ENCODE measurements at regions not wholly inside any gene's neighbourhood (a gene's known extent, or its start where the extent isn't known, plus 50 kb on each side); places are given as distances from the start of the nearest gene placed in this dataset.

GRCh38 chr4:188623314-188623854 is 484.1 kb downstream of the TRIML1 start:
- no peak overlapping the region for H3K14ac ChIP-seq (ENCODE audit: low read length)
- H2BK5ac ChIP-seq (ENCODE audit: low read length), result no peak overlapping the region
- no peak overlapping the region for H3K4me3 ChIP-seq (ENCODE audit: low read length in 2 of 2)
- H2AK5ac ChIP-seq (ENCODE audit: low read depth, low read length), result no peak overlapping the region
- H2BK120ac ChIP-seq (ENCODE audit: low read depth, low read length), result no peak overlapping the region
- H2BK15ac ChIP-seq (ENCODE audit: low read length), result no peak overlapping the region
- H3K4ac ChIP-seq (ENCODE audit: low read length), result no peak overlapping the region
- H2BK12ac ChIP-seq (ENCODE audit: low read length), result no peak overlapping the region
- no CpG with 5 or more reads among the region's 4 CpGs for WGBS, 2 donors (ENCODE audit: extremely low coverage in 2 of 2, insufficient read length in 2 of 2, insufficient replicate concordance in 1 of 2)
- H4K91ac ChIP-seq (ENCODE audit: low read depth, low read length, poor library complexity), result no peak overlapping the region
- no peak overlapping the region for H4K8ac ChIP-seq (ENCODE audit: low read depth, low read length)
- no peaks in the 10 kb centered on the region for H3K9me3 ChIP-seq (replicated peaks in 1 of 2; ENCODE audit: control insufficient read depth in 2 of 2, insufficient read depth in 1 of 2, low read depth in 1 of 2, low read length in 2 of 2)
- no peaks in the 10 kb centered on the region for H3K4me1 ChIP-seq (ENCODE audit: control insufficient read depth in 2 of 2, insufficient read depth in 1 of 2, low read depth in 1 of 2, low read length in 2 of 2)
- no peaks in the 10 kb centered on the region for H3K27me3 ChIP-seq (ENCODE audit: control insufficient read depth in 3 of 3, insufficient read depth in 3 of 3, low read depth in 1 of 3, low read length in 3 of 3)
- H3K36me3 ChIP-seq (replicated peaks in 1 of 2; ENCODE audit: control insufficient read depth in 2 of 2, insufficient read depth in 2 of 2, low read length in 2 of 2), result no peaks in the 10 kb centered on the region
- H2AFZ ChIP-seq (ENCODE audit: low read length), result no peak overlapping the region
- no peak overlapping the region for H3K27ac ChIP-seq (replicated peaks; ENCODE audit: low read length)
- no peak overlapping the region for H3K18ac ChIP-seq (ENCODE audit: low read length)
- H3K23ac ChIP-seq (ENCODE audit: low read depth, low read length, poor library complexity), result no peak overlapping the region
- H3K79me1 ChIP-seq (ENCODE audit: low read depth, low read length), result no peaks in the 10 kb centered on the region
- no peak overlapping the region for H3K9ac ChIP-seq (ENCODE audit: low read depth, low read length, poor library complexity)
- H3K4me2 ChIP-seq (ENCODE audit: insufficient read depth, low read length, poor library complexity, severe bottlenecking), result no peak overlapping the region
- no peak for DNase-seq (ENCODE audit: low spot score)

- Histone ChIP-seq H2BK5ac (ENCODE audit: low read length) (no peak overlapping the region), H3K18ac (ENCODE audit: low read length) (no peak overlapping the region), H3K27ac (replicated peaks; ENCODE audit: low read length) (no peak overlapping the region), H2AK5ac (ENCODE audit: low read depth, low read length) (no peak overlapping the region), H3K9me3 (replicated peaks in 1 of 2; ENCODE audit: control insufficient read depth in 2 of 2, insufficient read depth in 1 of 2, low read depth in 1 of 2, low read length in 2 of 2) (no peaks in the 10 kb centered on the region), H2BK12ac (ENCODE audit: low read length) (no peak overlapping the region), H2AFZ (ENCODE audit: low read length) (no peak overlapping the region), H4K8ac (ENCODE audit: low read depth, low read length) (no peak overlapping the region), H3K4me1 (ENCODE audit: control insufficient read depth in 2 of 2, insufficient read depth in 1 of 2, low read depth in 1 of 2, low read length in 2 of 2) (no peaks in the 10 kb centered on the region), H2BK120ac (ENCODE audit: low read depth, low read length) (no peak overlapping the region), H3K9ac (ENCODE audit: low read depth, low read length, poor library complexity) (no peak overlapping the region), H3K4me2 (ENCODE audit: insufficient read depth, low read length, poor library complexity, severe bottlenecking) (no peak overlapping the region), H3K27me3 (ENCODE audit: control insufficient read depth in 3 of 3, insufficient read depth in 3 of 3, low read depth in 1 of 3, low read length in 3 of 3) (no peaks in the 10 kb centered on the region), H2BK15ac (ENCODE audit: low read length) (no peak overlapping the region), H3K79me1 (ENCODE audit: low read depth, low read length) (no peaks in the 10 kb centered on the region), H3K23ac (ENCODE audit: low read depth, low read length, poor library complexity) (no peak overlapping the region), H3K36me3 (replicated peaks in 1 of 2; ENCODE audit: control insufficient read depth in 2 of 2, insufficient read depth in 2 of 2, low read length in 2 of 2) (no peaks in the 10 kb centered on the region), H4K91ac (ENCODE audit: low read depth, low read length, poor library complexity) (no peak overlapping the region), H3K14ac (ENCODE audit: low read length) (no peak overlapping the region), H3K4me3 (ENCODE audit: low read length in 2 of 2) (no peak overlapping the region), H3K4ac (ENCODE audit: low read length) (no peak overlapping the region)
- WGBS, 2 donors (ENCODE audit: extremely low coverage in 2 of 2, insufficient read length in 2 of 2, insufficient replicate concordance in 1 of 2), result no CpG with 5 or more reads among the region's 4 CpGs
- no peak for DNase-seq (ENCODE audit: low spot score)
These were observed 485.1 kb downstream of the TRIML1 start for GRCh38 chr4:188624370-188624769.

- no peaks in the 10 kb centered on the region for H3K36me3 ChIP-seq (replicated peaks in 1 of 2; ENCODE audit: control insufficient read depth in 2 of 2, insufficient read depth in 2 of 2, low read length in 2 of 2)
- H3K27me3 ChIP-seq (ENCODE audit: control insufficient read depth in 3 of 3, insufficient read depth in 3 of 3, low read depth in 1 of 3, low read length in 3 of 3), result no peaks in the 10 kb centered on the region
- H3K4me3 ChIP-seq (ENCODE audit: low read length in 2 of 2), result no peak overlapping the region
- peaks cover 0 to 4% of the 10 kb centered on the region in 2 donors for H3K4me1 ChIP-seq (ENCODE audit: control insufficient read depth in 2 of 2, insufficient read depth in 1 of 2, low read depth in 1 of 2, low read length in 2 of 2)
- H2BK5ac ChIP-seq (ENCODE audit: low read length), result no peak overlapping the region
- H3K9me3 ChIP-seq (replicated peaks in 1 of 2; ENCODE audit: control insufficient read depth in 2 of 2, insufficient read depth in 1 of 2, low read depth in 1 of 2, low read length in 2 of 2), result peaks cover 0 to 9% of the 10 kb centered on the region in 2 donors
- no peak overlapping the region for H3K9ac ChIP-seq (ENCODE audit: low read depth, low read length, poor library complexity)
- no peak overlapping the region for H4K8ac ChIP-seq (ENCODE audit: low read depth, low read length)
- H3K4me2 ChIP-seq (ENCODE audit: insufficient read depth, low read length, poor library complexity, severe bottlenecking), result no peak overlapping the region
- no peak overlapping the region for H2AK5ac ChIP-seq (ENCODE audit: low read depth, low read length)
- H3K23ac ChIP-seq (ENCODE audit: low read depth, low read length, poor library complexity), result no peak overlapping the region
- H3K14ac ChIP-seq (ENCODE audit: low read length), result no peak overlapping the region
- H2AFZ ChIP-seq (ENCODE audit: low read length), result no peak overlapping the region
- no peaks in the 10 kb centered on the region for H3K79me1 ChIP-seq (ENCODE audit: low read depth, low read length)
- WGBS, 2 donors (ENCODE audit: extremely low coverage in 2 of 2, insufficient read length in 2 of 2, insufficient replicate concordance in 1 of 2), result no CpG with 5 or more reads among the region's 1 CpG
- H2BK120ac ChIP-seq (ENCODE audit: low read depth, low read length), result no peak overlapping the region
- H3K4ac ChIP-seq (ENCODE audit: low read length), result no peak overlapping the region
- H3K18ac ChIP-seq (ENCODE audit: low read length), result no peak overlapping the region
- no peak overlapping the region for H2BK12ac ChIP-seq (ENCODE audit: low read length)
- H3K27ac ChIP-seq (replicated peaks; ENCODE audit: low read length), result no peak overlapping the region
- no peak for DNase-seq (ENCODE audit: low spot score)
- H2BK15ac ChIP-seq (ENCODE audit: low read length), result no peak overlapping the region
- H4K91ac ChIP-seq (ENCODE audit: low read depth, low read length, poor library complexity), result no peak overlapping the region
These were observed 488.7 kb downstream of the TRIML1 start for GRCh38 chr4:188627892-188628291.

GRCh38 chr4:188639479-188640100 is 500.3 kb downstream of the TRIML1 start:
- H3K4ac ChIP-seq (ENCODE audit: low read length), result no peak overlapping the region
- no peak overlapping the region for H2BK15ac ChIP-seq (ENCODE audit: low read length)
- H2AFZ ChIP-seq (ENCODE audit: low read length), result peak overlapping the region; percentile 3
- no peak overlapping the region for H3K4me3 ChIP-seq (ENCODE audit: low read length in 2 of 2)
- H2AK5ac ChIP-seq (ENCODE audit: low read depth, low read length), result no peak overlapping the region
- no peak for DNase-seq (ENCODE audit: low spot score)
- H3K27ac ChIP-seq (replicated peaks; ENCODE audit: low read length), result no peak overlapping the region
- H3K18ac ChIP-seq (ENCODE audit: low read length), result no peak overlapping the region
- H4K91ac ChIP-seq (ENCODE audit: low read depth, low read length, poor library complexity), result no peak overlapping the region
- no peaks in the 10 kb centered on the region for H3K27me3 ChIP-seq (ENCODE audit: control insufficient read depth in 3 of 3, insufficient read depth in 3 of 3, low read depth in 1 of 3, low read length in 3 of 3)
- H3K14ac ChIP-seq (ENCODE audit: low read length), result no peak overlapping the region
- H2BK120ac ChIP-seq (ENCODE audit: low read depth, low read length), result no peak overlapping the region
- H4K8ac ChIP-seq (ENCODE audit: low read depth, low read length), result no peak overlapping the region
- H3K4me2 ChIP-seq (ENCODE audit: insufficient read depth, low read length, poor library complexity, severe bottlenecking), result no peak overlapping the region
- WGBS, 2 donors (ENCODE audit: extremely low coverage in 2 of 2, insufficient read length in 2 of 2, insufficient replicate concordance in 1 of 2), result no CpG with 5 or more reads among the region's 4 CpGs
- H3K9ac ChIP-seq (ENCODE audit: low read depth, low read length, poor library complexity), result no peak overlapping the region
- H2BK12ac ChIP-seq (ENCODE audit: low read length), result no peak overlapping the region
- H3K23ac ChIP-seq (ENCODE audit: low read depth, low read length, poor library complexity), result no peak overlapping the region
- no peaks in the 10 kb centered on the region for H3K36me3 ChIP-seq (replicated peaks in 1 of 2; ENCODE audit: control insufficient read depth in 2 of 2, insufficient read depth in 2 of 2, low read length in 2 of 2)
- H3K79me1 ChIP-seq (ENCODE audit: low read depth, low read length), result no peaks in the 10 kb centered on the region
- H3K9me3 ChIP-seq (replicated peaks in 1 of 2; ENCODE audit: control insufficient read depth in 2 of 2, insufficient read depth in 1 of 2, low read depth in 1 of 2, low read length in 2 of 2), result no peaks in the 10 kb centered on the region
- H3K4me1 ChIP-seq (ENCODE audit: control insufficient read depth in 2 of 2, insufficient read depth in 1 of 2, low read depth in 1 of 2, low read length in 2 of 2), result no peaks in the 10 kb centered on the region
- H2BK5ac ChIP-seq (ENCODE audit: low read length), result no peak overlapping the region

Measured in neuronal stem cell (in vitro differentiated cells).